H9 (cell line): ENCODE measurements at regions not wholly inside any gene's neighbourhood (a gene's known extent, or its start where the extent isn't known, plus 50 kb on each side); places are given as distances from the start of the nearest gene placed in this dataset.

Source experiments
- DNase-seq: peaks from one replicate; pipeline ENCODE4 v3.0.0-alpha.2; 2017
- H2AFZ ChIP-seq: one replicate; pipeline ENCODE4 v1.6.1; 2013; ENCODE audit warnings: mild to moderate bottlenecking, low read length, control low read depth, moderate library complexity
- H2AK5ac ChIP-seq: 2 replicates; pipeline ENCODE4 v1.6.1; 2013; ENCODE audit warnings: low read length, control low read depth, mixed read lengths; ENCODE audit not compliant: insufficient read length
- H2BK120ac ChIP-seq: one replicate; pipeline ENCODE4 v1.6.1; 2013; ENCODE audit warnings: low read depth, mild to moderate bottlenecking, low read length, control low read depth, inconsistent platforms; ENCODE audit not compliant: poor library complexity, severe bottlenecking
- H2BK12ac ChIP-seq: 2 replicates; pipeline ENCODE4 v1.6.1; 2013; ENCODE audit warnings: low read length, control low read depth, mixed read lengths, low read depth; ENCODE audit not compliant: insufficient read length
- H2BK15ac ChIP-seq: 2 replicates; pipeline ENCODE4 v1.6.1; 2013; ENCODE audit warnings: low read depth, low read length, control low read depth
- H2BK20ac ChIP-seq: one replicate; pipeline ENCODE4 v1.6.1; 2013; ENCODE audit warnings: low read depth, mild to moderate bottlenecking, low read length, control low read depth, inconsistent platforms; ENCODE audit not compliant: poor library complexity, severe bottlenecking
- H2BK5ac ChIP-seq: 2 replicates; pipeline ENCODE4 v1.6.1; 2013; ENCODE audit warnings: low read length, control low read depth, mixed read lengths; ENCODE audit not compliant: insufficient read length
- H3K14ac ChIP-seq: 2 replicates; pipeline ENCODE4 v1.6.1; 2013; ENCODE audit warnings: low read length, control low read depth; ENCODE audit not compliant: insufficient read depth
- H3K18ac ChIP-seq: 2 replicates; pipeline ENCODE4 v1.6.1; 2013; ENCODE audit warnings: low read depth, mild to moderate bottlenecking, mixed read lengths, low read length, control low read depth; ENCODE audit not compliant: insufficient read length
- H3K23ac ChIP-seq: 2 replicates; pipeline ENCODE4 v1.6.1; 2013; ENCODE audit warnings: low read length, control low read depth, mixed read lengths, low read depth; ENCODE audit not compliant: insufficient read length
- H3K23me2 ChIP-seq: 2 replicates; pipeline ENCODE4 v1.6.1; 2013; ENCODE audit warnings: low read depth, mild to moderate bottlenecking, mixed read lengths, low read length, control low read depth; ENCODE audit not compliant: insufficient read length, poor library complexity, severe bottlenecking
- H3K27ac ChIP-seq: 2 replicates; pipeline ENCODE4 v1.5.1; 2013; ENCODE audit warnings: low read length, control low read depth, mixed read lengths, low read depth; ENCODE audit not compliant: insufficient read length
- H3K27me3 ChIP-seq: 2 replicates; pipeline ENCODE4 v1.6.1; 2013; ENCODE audit warnings: low read length, control low read depth, inconsistent platforms; ENCODE audit not compliant: insufficient read depth
- H3K4ac ChIP-seq: 2 replicates; pipeline ENCODE4 v1.6.1; 2013; ENCODE audit warnings: low read depth, mild to moderate bottlenecking, control low read depth, inconsistent platforms, low read length, moderate library complexity
- H3K4me1 ChIP-seq: 2 replicates; pipeline ENCODE4 v1.6.1; 2013; ENCODE audit warnings: low read length, control low read depth, inconsistent platforms; ENCODE audit not compliant: insufficient read depth
- H3K4me2 ChIP-seq: 2 replicates; pipeline ENCODE4 v1.6.1; 2013; ENCODE audit warnings: low read length, control low read depth, mixed read lengths; ENCODE audit not compliant: insufficient read length, insufficient read depth
- H3K56ac ChIP-seq: 2 replicates; pipeline ENCODE4 v1.6.1; 2013; ENCODE audit warnings: low read depth, mild to moderate bottlenecking, mixed read lengths, low read length, control low read depth; ENCODE audit not compliant: insufficient read length
- H3K79me1 ChIP-seq: 2 replicates; pipeline ENCODE4 v1.6.1; 2013; ENCODE audit warnings: low read depth, mild to moderate bottlenecking, moderate library complexity, low read length, control low read depth, inconsistent platforms; ENCODE audit not compliant: insufficient read depth, poor library complexity, severe bottlenecking
- H3K79me2 ChIP-seq: 2 replicates; pipeline ENCODE4 v1.6.1; 2013; ENCODE audit warnings: low read length, control low read depth, inconsistent platforms; ENCODE audit not compliant: insufficient read depth
- H3K9ac ChIP-seq: 2 replicates; pipeline ENCODE4 v1.6.1; 2013; ENCODE audit warnings: low read length, control low read depth, mixed read lengths; ENCODE audit not compliant: insufficient read length; ENCODE audit errors: extremely low read depth
- H3K9me3 ChIP-seq: one replicate; pipeline ENCODE4 v1.6.1; 2013; ENCODE audit warnings: low read depth, low read length, inconsistent platforms; ENCODE audit not compliant: control insufficient read depth
- H3T11ph ChIP-seq: one replicate; pipeline ENCODE4 v1.6.1; 2013; ENCODE audit warnings: mild to moderate bottlenecking, low read length, control low read depth, inconsistent platforms
- H4K20me1 ChIP-seq: one replicate; pipeline ENCODE4 v1.6.1; 2013; ENCODE audit not compliant: control insufficient read depth, insufficient read length, insufficient read depth
- H4K5ac ChIP-seq: 2 replicates; pipeline ENCODE4 v1.6.1; 2013; ENCODE audit warnings: low read depth, mild to moderate bottlenecking, mixed read lengths, low read length, control low read depth; ENCODE audit not compliant: insufficient read length
- H4K8ac ChIP-seq: replicated peaks from 2 replicates; pipeline ENCODE4 v1.6.1; 2013; ENCODE audit warnings: low read length, control low read depth, mixed read lengths, low read depth; ENCODE audit not compliant: insufficient read length
- H4K91ac ChIP-seq: 2 replicates; pipeline ENCODE4 v1.6.1; 2013; ENCODE audit warnings: low read depth, mild to moderate bottlenecking, moderate library complexity, mixed read lengths, low read length, control low read depth; ENCODE audit not compliant: insufficient read length
- H3K27ac Mint-ChIP-seq, 3 experiments: 2 replicates in 2 of 3; 3 replicates in 1 of 3; pipeline ENCODE4 v1.8.0; 2020 to 2021; ENCODE audit warnings: mixed read lengths in 3 of 3, mild to moderate bottlenecking in 1 of 3, moderate library complexity in 1 of 3
- H3K27me3 Mint-ChIP-seq: 2 replicates; pipeline ENCODE4 v1.8.0; 2021; ENCODE audit warnings: low read depth, mild to moderate bottlenecking, moderate library complexity, mixed read lengths
- H3K36me3 Mint-ChIP-seq, 3 experiments: 2 replicates in 2 of 3; 3 replicates in 1 of 3; pipeline ENCODE4 v1.8.0; 2020 to 2021; ENCODE audit warnings: low read depth in 3 of 3, mixed read lengths in 3 of 3; ENCODE audit not compliant: insufficient read depth in 1 of 3
- H3K4me1 Mint-ChIP-seq, 2 experiments: 2 replicates each; pipeline ENCODE4 v1.8.0; 2020; ENCODE audit warnings: mixed read lengths in 2 of 2
- H3K4me3 Mint-ChIP-seq, 2 experiments: 2 replicates in 1 of 2; 3 replicates in 1 of 2; pipeline ENCODE4 v1.8.0; 2020 to 2021; ENCODE audit warnings: mild to moderate bottlenecking in 2 of 2, mixed read lengths in 2 of 2, moderate library complexity in 1 of 2
- H3K9me3 Mint-ChIP-seq, 2 experiments: 2 replicates in 1 of 2; 3 replicates in 1 of 2; pipeline ENCODE4 v1.8.0; 2020; ENCODE audit warnings: mild to moderate bottlenecking in 2 of 2, mixed read lengths in 2 of 2, moderate library complexity in 1 of 2
- CTCF ChIP-seq: fragments of 200-600 bp; sonication (generic); conservative IDR thresholded peaks from 3 replicates; pipeline ENCODE4 v1.8.0; 2021; ENCODE audit warnings: antibody characterized with exemption, mild to moderate bottlenecking
- WGBS: extraction: QIAGEN DNeasy Blood & Tissue Kit; methylation state at CpG from one replicate; pipeline ENCODE4 v1.1.7; 2013; ENCODE audit warnings: missing lambda C conversion rate, low lambda C conversion rate, mixed read lengths; ENCODE audit not compliant: insufficient read length; ENCODE audit errors: extremely low coverage; 5-methylcytosine and 5-hydroxymethylcytosine counted together

DNA sequence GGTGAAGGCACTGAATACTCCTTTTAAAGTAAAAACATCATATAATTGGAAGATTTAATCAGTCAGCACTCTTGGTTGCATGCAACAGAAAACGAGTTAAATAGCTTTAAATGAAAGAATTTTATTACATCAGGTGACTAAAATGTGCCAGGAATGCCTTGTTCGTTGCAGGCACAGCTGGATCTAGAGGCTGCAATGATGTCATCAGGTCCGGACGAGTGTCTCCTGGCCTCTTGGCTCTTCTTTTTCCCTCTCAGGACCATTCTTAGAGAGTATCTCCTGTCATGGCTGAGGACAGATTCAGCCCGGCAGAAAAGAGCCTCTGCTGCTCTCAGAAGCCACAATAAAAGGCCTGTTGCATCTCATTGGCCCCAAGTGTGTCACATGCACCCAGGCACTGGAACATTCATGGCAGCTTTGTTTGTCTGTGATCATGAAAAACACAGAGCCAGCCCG, 510.7 kb upstream of the SULF2 start:
- no peak overlapping the region for H4K8ac ChIP-seq
- H2BK12ac ChIP-seq: peak overlapping the region; percentile 37
- Mint-ChIP-seq H3K36me3 (peaks cover 0 to 9% (median 0%) of the 10 kb centered on the region in 3 experiments; a peak in 3 of 7 replicates), H3K27me3 (peaks cover 2% of the 10 kb centered on the region; the same call in 1 of the 2 replicates), H3K27ac (peak overlapping the region; percentile 30 to 76 (median 40); a peak in 4 of 7 replicates), H3K9me3 (no peaks in the 10 kb centered on the region; a peak in 2 of 5 replicates), H3K4me1 (peaks cover 55 to 67% of the 10 kb centered on the region in 2 experiments), H3K4me3 (no peak overlapping the region)
- H4K20me1 ChIP-seq: no peaks in the 10 kb centered on the region
- no peaks in the 10 kb centered on the region for H3K9me3 ChIP-seq
- no peaks in the 10 kb centered on the region for H3K27me3 ChIP-seq
- no peak overlapping the region for H2BK5ac ChIP-seq
- WGBS: no CpG with 5 or more reads among the region's 6 CpGs
- no peak for DNase-seq
- H3K4me1 ChIP-seq: peaks cover 8% of the 10 kb centered on the region; the same call in 1 of the 2 replicates
- H2AFZ ChIP-seq: no peak overlapping the region
- no peak overlapping the region for H4K91ac ChIP-seq
- no peaks in the 10 kb centered on the region for H3K79me1 ChIP-seq
- no peak overlapping the region; the same call in 1 of the 2 replicates for H3K4ac ChIP-seq
- no peak overlapping the region for H3T11ph ChIP-seq
- no peak overlapping the region for H3K27ac ChIP-seq
- H2AK5ac ChIP-seq: no peak overlapping the region
- no peak overlapping the region for H3K4me2 ChIP-seq
- H3K56ac ChIP-seq: no peak overlapping the region
- peak overlapping the region; percentile 32 for H3K18ac ChIP-seq
- no peak overlapping the region for H4K5ac ChIP-seq
- TF ChIP-seq CTCF: no peak
- no peak overlapping the region for H2BK20ac ChIP-seq
- H3K23me2 ChIP-seq: no peaks in the 10 kb centered on the region
- H3K23ac ChIP-seq: no peak overlapping the region
- H3K79me2 ChIP-seq: no peaks in the 10 kb centered on the region
- no peak overlapping the region for H2BK15ac ChIP-seq
- H3K9ac ChIP-seq: no peak overlapping the region
- no peak overlapping the region for H3K14ac ChIP-seq
- H2BK120ac ChIP-seq: no peak overlapping the region
